Fibroblast of lung (primary cell): ENCODE measurements at regions not wholly inside any gene's neighbourhood (a gene's known extent, or its start where the extent isn't known, plus 50 kb on each side); places are given as distances from the start of the nearest gene placed in this dataset.

ENCODE experiments used
- DNase-seq, 2 donors: peaks; one replicate each; pipeline versions ENCODE4 v3.0.0 to v3.0.0-alpha.2; 2010; ENCODE audit warnings: low read depth in 2 of 2
- H2AFZ ChIP-seq: 2 replicates; pipeline ENCODE4 v1.5.1; 2012; ENCODE audit warnings: low read length, control low read depth, inconsistent platforms
- H3K27ac ChIP-seq: 2 replicates; pipeline ENCODE4 v1.5.1; 2011; ENCODE audit warnings: low read length, control low read depth; ENCODE audit not compliant: insufficient read depth
- H3K27me3 ChIP-seq: 2 replicates; pipeline ENCODE4 v1.5.1; 2011; ENCODE audit warnings: mild to moderate bottlenecking, low read length; ENCODE audit not compliant: control insufficient read depth, insufficient read depth
- H3K36me3 ChIP-seq: 2 replicates; pipeline ENCODE4 v1.5.1; 2011; ENCODE audit warnings: low read length; ENCODE audit not compliant: control insufficient read depth, insufficient read depth
- H3K4me1 ChIP-seq: 2 replicates; pipeline ENCODE4 v1.5.1; 2011; ENCODE audit warnings: low read length; ENCODE audit not compliant: control insufficient read depth, insufficient read depth; ENCODE audit errors: extremely low read depth
- H3K4me2 ChIP-seq: 2 replicates; pipeline ENCODE4 v1.5.1; 2011; ENCODE audit warnings: low read length, control low read depth; ENCODE audit not compliant: insufficient read depth; ENCODE audit errors: extremely low read depth
- H3K4me3 ChIP-seq, 4 experiments: fragments of 200-600 bp in 1 of 4; sonication (generic) in 1 of 4; replicated peaks in 1 of 4; 2 replicates each; pipeline ENCODE4 v1.5.1; 2011 to 2016; ENCODE audit warnings: low read length in 4 of 4, low read depth in 3 of 4, mild to moderate bottlenecking in 3 of 4, control low read depth in 2 of 4, inconsistent platforms in 1 of 4, mixed read lengths in 1 of 4; ENCODE audit not compliant: insufficient read depth in 1 of 4; ENCODE audit errors: control extremely low read depth in 1 of 4
- H3K79me2 ChIP-seq: 2 replicates; pipeline ENCODE4 v1.5.1; 2012; ENCODE audit warnings: mild to moderate bottlenecking, low read length, inconsistent platforms; ENCODE audit not compliant: control insufficient read depth, insufficient read depth
- H3K9ac ChIP-seq: 2 replicates; pipeline ENCODE4 v1.5.1; 2011; ENCODE audit warnings: mild to moderate bottlenecking, low read length, control low read depth; ENCODE audit not compliant: insufficient read depth
- H3K9me3 ChIP-seq: 2 replicates; pipeline ENCODE4 v1.5.1; 2012; ENCODE audit warnings: low read depth, low read length; ENCODE audit not compliant: control insufficient read depth, insufficient read depth
- H4K20me1 ChIP-seq: 2 replicates; pipeline ENCODE4 v1.5.1; 2011; ENCODE audit warnings: low read length; ENCODE audit not compliant: control insufficient read depth, insufficient read depth; ENCODE audit errors: extremely low read depth
- EZH2 ChIP-seq: IDR thresholded peaks from 2 replicates; pipeline ENCODE4 v1.5.1; 2012; ENCODE audit warnings: low read length, control low read depth, mild to moderate bottlenecking; ENCODE audit errors: missing control alignments
- TF ChIP-seq, protein P1 (sequence below), 2 donors: IDR thresholded peaks in 1 of 2; conservative IDR thresholded peaks in 1 of 2; 1 replicate in 1 of 2; 2 replicates in 1 of 2; pipeline ENCODE4 v1.5.1; 2011 to 2012; ENCODE audit warnings: low read length in 2 of 2, control low read depth in 1 of 2, inconsistent platforms in 1 of 2, low read depth in 1 of 2, mild to moderate bottlenecking in 1 of 2

DNA sequence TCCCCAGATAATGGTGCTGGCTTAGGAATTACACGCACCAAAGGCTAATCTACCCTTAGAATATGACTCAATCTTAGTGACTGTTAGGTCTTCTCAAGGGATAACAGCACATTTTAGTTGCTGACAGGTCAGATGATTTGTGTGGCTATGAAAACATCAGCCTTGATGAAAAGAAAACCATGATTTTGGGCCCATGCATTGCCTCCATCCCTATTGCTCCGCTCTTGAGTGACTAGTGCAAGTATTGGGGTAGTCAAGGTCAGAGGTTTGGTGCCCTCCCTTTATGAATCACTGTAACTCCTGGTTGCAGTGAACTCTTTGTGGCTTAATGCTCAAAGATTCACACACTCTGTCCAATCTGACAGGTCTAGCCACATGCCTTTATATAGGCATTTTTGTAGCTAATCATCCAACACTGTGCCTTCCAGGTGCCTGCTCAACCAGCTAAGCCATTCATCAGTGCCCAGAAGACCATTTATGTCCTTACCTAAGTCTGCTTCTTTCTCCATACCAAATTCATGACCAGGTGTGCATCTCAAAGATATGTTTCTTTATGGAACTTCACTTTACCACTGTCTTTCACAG lies 251.6 kb downstream of the KCNJ2 start:
- Histone ChIP-seq H3K36me3 (no peaks in the 10 kb centered on the region), H3K4me2 (no peak overlapping the region), H3K79me2 (no peaks in the 10 kb centered on the region), H3K27me3 (no peaks in the 10 kb centered on the region), H4K20me1 (no peaks in the 10 kb centered on the region), H3K9ac (no peak overlapping the region), H3K4me1 (no peaks in the 10 kb centered on the region), H3K9me3 (no peaks in the 10 kb centered on the region), H3K4me3 (no peak overlapping the region), H2AFZ (no peak overlapping the region), H3K27ac (no peak overlapping the region)
- TF ChIP-seq, protein P1, sequence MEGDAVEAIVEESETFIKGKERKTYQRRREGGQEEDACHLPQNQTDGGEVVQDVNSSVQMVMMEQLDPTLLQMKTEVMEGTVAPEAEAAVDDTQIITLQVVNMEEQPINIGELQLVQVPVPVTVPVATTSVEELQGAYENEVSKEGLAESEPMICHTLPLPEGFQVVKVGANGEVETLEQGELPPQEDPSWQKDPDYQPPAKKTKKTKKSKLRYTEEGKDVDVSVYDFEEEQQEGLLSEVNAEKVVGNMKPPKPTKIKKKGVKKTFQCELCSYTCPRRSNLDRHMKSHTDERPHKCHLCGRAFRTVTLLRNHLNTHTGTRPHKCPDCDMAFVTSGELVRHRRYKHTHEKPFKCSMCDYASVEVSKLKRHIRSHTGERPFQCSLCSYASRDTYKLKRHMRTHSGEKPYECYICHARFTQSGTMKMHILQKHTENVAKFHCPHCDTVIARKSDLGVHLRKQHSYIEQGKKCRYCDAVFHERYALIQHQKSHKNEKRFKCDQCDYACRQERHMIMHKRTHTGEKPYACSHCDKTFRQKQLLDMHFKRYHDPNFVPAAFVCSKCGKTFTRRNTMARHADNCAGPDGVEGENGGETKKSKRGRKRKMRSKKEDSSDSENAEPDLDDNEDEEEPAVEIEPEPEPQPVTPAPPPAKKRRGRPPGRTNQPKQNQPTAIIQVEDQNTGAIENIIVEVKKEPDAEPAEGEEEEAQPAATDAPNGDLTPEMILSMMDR (conservative IDR thresholded peaks at IDR 0.05 in 1 of 2, IDR thresholded peaks at IDR 0.05 in 1 of 2; ENCODE audit: low read depth in 1 of 2, low read length in 2 of 2) = no peak
- TF ChIP-seq EZH2 = no peak
- DNase-seq = no peak

DNA sequence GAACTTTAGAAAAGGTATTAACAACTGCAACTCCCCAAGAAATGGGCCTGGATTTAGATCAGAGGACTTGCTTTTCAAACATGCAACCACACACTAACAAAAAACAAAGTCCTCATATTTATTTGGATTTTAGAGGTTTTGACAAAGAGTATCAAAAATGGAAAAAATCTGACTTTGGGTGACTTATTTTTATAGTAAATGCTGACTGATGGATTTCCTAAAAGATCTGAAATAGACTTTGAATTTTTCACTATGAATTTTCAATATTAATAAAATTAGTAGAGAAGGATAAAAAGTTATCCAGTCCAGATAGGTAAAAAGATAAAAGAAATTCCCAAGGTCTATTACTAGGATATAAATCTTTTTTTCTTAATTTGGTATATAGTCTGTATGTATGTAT lies 253.5 kb downstream of the KCNJ2 start:
- no peak overlapping the region for H3K9ac ChIP-seq
- H3K36me3 ChIP-seq = no peaks in the 10 kb centered on the region
- H3K4me1 ChIP-seq = no peaks in the 10 kb centered on the region
- no peak for TF ChIP-seq EZH2
- TF ChIP-seq, protein P1 (conservative IDR thresholded peaks at IDR 0.05 in 1 of 2, IDR thresholded peaks at IDR 0.05 in 1 of 2; ENCODE audit: low read depth in 1 of 2, low read length in 2 of 2) = no peak
- no peak overlapping the region for H2AFZ ChIP-seq
- no peaks in the 10 kb centered on the region for H3K27me3 ChIP-seq
- H3K9me3 ChIP-seq = no peaks in the 10 kb centered on the region
- no peak for DNase-seq
- no peak overlapping the region for H3K4me2 ChIP-seq
- H3K4me3 ChIP-seq = no peak overlapping the region
- H4K20me1 ChIP-seq = no peaks in the 10 kb centered on the region
- no peak overlapping the region for H3K27ac ChIP-seq
- H3K79me2 ChIP-seq = no peaks in the 10 kb centered on the region

DNA sequence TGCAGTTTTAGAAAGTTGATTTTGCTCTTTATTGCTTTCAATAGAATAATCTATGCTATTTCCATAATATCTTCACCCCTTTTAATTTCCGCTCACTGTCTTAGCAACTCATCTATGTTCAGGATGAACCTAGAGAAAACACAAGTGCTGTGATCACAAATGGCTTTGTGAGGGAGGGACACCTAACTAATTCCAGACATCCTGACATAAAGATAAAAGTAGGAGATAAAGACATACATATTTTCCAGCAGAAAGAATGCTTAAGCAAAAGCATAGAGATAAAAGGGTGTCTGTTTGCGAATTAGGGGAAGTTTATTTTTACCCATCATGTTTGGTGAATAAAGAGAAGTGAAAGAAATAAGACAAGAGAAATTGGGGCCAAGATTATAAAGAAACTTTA lies 254.2 kb downstream of the KCNJ2 start:
- no peaks in the 10 kb centered on the region for H3K9me3 ChIP-seq
- no peak for DNase-seq
- H3K27me3 ChIP-seq = no peaks in the 10 kb centered on the region
- no peaks in the 10 kb centered on the region for H3K36me3 ChIP-seq
- no peak overlapping the region for H3K4me3 ChIP-seq
- TF ChIP-seq, protein P1 (conservative IDR thresholded peaks at IDR 0.05 in 1 of 2, IDR thresholded peaks at IDR 0.05 in 1 of 2; ENCODE audit: low read depth in 1 of 2, low read length in 2 of 2) = no peak
- TF ChIP-seq EZH2 = no peak
- H4K20me1 ChIP-seq = no peaks in the 10 kb centered on the region
- H2AFZ ChIP-seq = no peak overlapping the region
- H3K79me2 ChIP-seq = no peaks in the 10 kb centered on the region
- no peaks in the 10 kb centered on the region for H3K4me1 ChIP-seq
- no peak overlapping the region for H3K4me2 ChIP-seq
- H3K27ac ChIP-seq = no peak overlapping the region
- no peak overlapping the region for H3K9ac ChIP-seq
